H9 (cell line): ENCODE measurements at regions not wholly inside any gene's neighbourhood (a gene's known extent, or its start where the extent isn't known, plus 50 kb on each side); places are given as distances from the start of the nearest gene placed in this dataset.

Experiments
- DNase-seq: peaks from one replicate; pipeline ENCODE4 v3.0.0-alpha.2; 2017
- H2AFZ ChIP-seq: one replicate; pipeline ENCODE4 v1.6.1; 2013; ENCODE audit warnings: mild to moderate bottlenecking, low read length, control low read depth, moderate library complexity
- H2AK5ac ChIP-seq: 2 replicates; pipeline ENCODE4 v1.6.1; 2013; ENCODE audit warnings: low read length, control low read depth, mixed read lengths; ENCODE audit not compliant: insufficient read length
- H2BK120ac ChIP-seq: one replicate; pipeline ENCODE4 v1.6.1; 2013; ENCODE audit warnings: low read depth, mild to moderate bottlenecking, low read length, control low read depth, inconsistent platforms; ENCODE audit not compliant: poor library complexity, severe bottlenecking
- H2BK12ac ChIP-seq: 2 replicates; pipeline ENCODE4 v1.6.1; 2013; ENCODE audit warnings: low read length, control low read depth, mixed read lengths, low read depth; ENCODE audit not compliant: insufficient read length
- H2BK15ac ChIP-seq: 2 replicates; pipeline ENCODE4 v1.6.1; 2013; ENCODE audit warnings: low read depth, low read length, control low read depth
- H2BK20ac ChIP-seq: one replicate; pipeline ENCODE4 v1.6.1; 2013; ENCODE audit warnings: low read depth, mild to moderate bottlenecking, low read length, control low read depth, inconsistent platforms; ENCODE audit not compliant: poor library complexity, severe bottlenecking
- H2BK5ac ChIP-seq: 2 replicates; pipeline ENCODE4 v1.6.1; 2013; ENCODE audit warnings: low read length, control low read depth, mixed read lengths; ENCODE audit not compliant: insufficient read length
- H3K14ac ChIP-seq: 2 replicates; pipeline ENCODE4 v1.6.1; 2013; ENCODE audit warnings: low read length, control low read depth; ENCODE audit not compliant: insufficient read depth
- H3K18ac ChIP-seq: 2 replicates; pipeline ENCODE4 v1.6.1; 2013; ENCODE audit warnings: low read depth, mild to moderate bottlenecking, mixed read lengths, low read length, control low read depth; ENCODE audit not compliant: insufficient read length
- H3K23ac ChIP-seq: 2 replicates; pipeline ENCODE4 v1.6.1; 2013; ENCODE audit warnings: low read length, control low read depth, mixed read lengths, low read depth; ENCODE audit not compliant: insufficient read length
- H3K23me2 ChIP-seq: 2 replicates; pipeline ENCODE4 v1.6.1; 2013; ENCODE audit warnings: low read depth, mild to moderate bottlenecking, mixed read lengths, low read length, control low read depth; ENCODE audit not compliant: insufficient read length, poor library complexity, severe bottlenecking
- H3K27ac ChIP-seq: 2 replicates; pipeline ENCODE4 v1.5.1; 2013; ENCODE audit warnings: low read length, control low read depth, mixed read lengths, low read depth; ENCODE audit not compliant: insufficient read length
- H3K27me3 ChIP-seq: 2 replicates; pipeline ENCODE4 v1.6.1; 2013; ENCODE audit warnings: low read length, control low read depth, inconsistent platforms; ENCODE audit not compliant: insufficient read depth
- H3K4ac ChIP-seq: 2 replicates; pipeline ENCODE4 v1.6.1; 2013; ENCODE audit warnings: low read depth, mild to moderate bottlenecking, control low read depth, inconsistent platforms, low read length, moderate library complexity
- H3K4me1 ChIP-seq: 2 replicates; pipeline ENCODE4 v1.6.1; 2013; ENCODE audit warnings: low read length, control low read depth, inconsistent platforms; ENCODE audit not compliant: insufficient read depth
- H3K4me2 ChIP-seq: 2 replicates; pipeline ENCODE4 v1.6.1; 2013; ENCODE audit warnings: low read length, control low read depth, mixed read lengths; ENCODE audit not compliant: insufficient read length, insufficient read depth
- H3K56ac ChIP-seq: 2 replicates; pipeline ENCODE4 v1.6.1; 2013; ENCODE audit warnings: low read depth, mild to moderate bottlenecking, mixed read lengths, low read length, control low read depth; ENCODE audit not compliant: insufficient read length
- H3K79me1 ChIP-seq: 2 replicates; pipeline ENCODE4 v1.6.1; 2013; ENCODE audit warnings: low read depth, mild to moderate bottlenecking, moderate library complexity, low read length, control low read depth, inconsistent platforms; ENCODE audit not compliant: insufficient read depth, poor library complexity, severe bottlenecking
- H3K79me2 ChIP-seq: 2 replicates; pipeline ENCODE4 v1.6.1; 2013; ENCODE audit warnings: low read length, control low read depth, inconsistent platforms; ENCODE audit not compliant: insufficient read depth
- H3K9ac ChIP-seq: 2 replicates; pipeline ENCODE4 v1.6.1; 2013; ENCODE audit warnings: low read length, control low read depth, mixed read lengths; ENCODE audit not compliant: insufficient read length; ENCODE audit errors: extremely low read depth
- H3K9me3 ChIP-seq: one replicate; pipeline ENCODE4 v1.6.1; 2013; ENCODE audit warnings: low read depth, low read length, inconsistent platforms; ENCODE audit not compliant: control insufficient read depth
- H3T11ph ChIP-seq: one replicate; pipeline ENCODE4 v1.6.1; 2013; ENCODE audit warnings: mild to moderate bottlenecking, low read length, control low read depth, inconsistent platforms
- H4K20me1 ChIP-seq: one replicate; pipeline ENCODE4 v1.6.1; 2013; ENCODE audit not compliant: control insufficient read depth, insufficient read length, insufficient read depth
- H4K5ac ChIP-seq: 2 replicates; pipeline ENCODE4 v1.6.1; 2013; ENCODE audit warnings: low read depth, mild to moderate bottlenecking, mixed read lengths, low read length, control low read depth; ENCODE audit not compliant: insufficient read length
- H4K8ac ChIP-seq: replicated peaks from 2 replicates; pipeline ENCODE4 v1.6.1; 2013; ENCODE audit warnings: low read length, control low read depth, mixed read lengths, low read depth; ENCODE audit not compliant: insufficient read length
- H4K91ac ChIP-seq: 2 replicates; pipeline ENCODE4 v1.6.1; 2013; ENCODE audit warnings: low read depth, mild to moderate bottlenecking, moderate library complexity, mixed read lengths, low read length, control low read depth; ENCODE audit not compliant: insufficient read length
- H3K27ac Mint-ChIP-seq, 3 experiments: 2 replicates in 2 of 3; 3 replicates in 1 of 3; pipeline ENCODE4 v1.8.0; 2020 to 2021; ENCODE audit warnings: mixed read lengths in 3 of 3, mild to moderate bottlenecking in 1 of 3, moderate library complexity in 1 of 3
- H3K27me3 Mint-ChIP-seq: 2 replicates; pipeline ENCODE4 v1.8.0; 2021; ENCODE audit warnings: low read depth, mild to moderate bottlenecking, moderate library complexity, mixed read lengths
- H3K36me3 Mint-ChIP-seq, 3 experiments: 2 replicates in 2 of 3; 3 replicates in 1 of 3; pipeline ENCODE4 v1.8.0; 2020 to 2021; ENCODE audit warnings: low read depth in 3 of 3, mixed read lengths in 3 of 3; ENCODE audit not compliant: insufficient read depth in 1 of 3
- H3K4me1 Mint-ChIP-seq, 2 experiments: 2 replicates each; pipeline ENCODE4 v1.8.0; 2020; ENCODE audit warnings: mixed read lengths in 2 of 2
- H3K4me3 Mint-ChIP-seq, 2 experiments: 2 replicates in 1 of 2; 3 replicates in 1 of 2; pipeline ENCODE4 v1.8.0; 2020 to 2021; ENCODE audit warnings: mild to moderate bottlenecking in 2 of 2, mixed read lengths in 2 of 2, moderate library complexity in 1 of 2
- H3K9me3 Mint-ChIP-seq, 2 experiments: 2 replicates in 1 of 2; 3 replicates in 1 of 2; pipeline ENCODE4 v1.8.0; 2020; ENCODE audit warnings: mild to moderate bottlenecking in 2 of 2, mixed read lengths in 2 of 2, moderate library complexity in 1 of 2
- WGBS: extraction: QIAGEN DNeasy Blood & Tissue Kit; methylation state at CpG from one replicate; pipeline ENCODE4 v1.1.7; 2013; ENCODE audit warnings: missing lambda C conversion rate, low lambda C conversion rate, mixed read lengths; ENCODE audit not compliant: insufficient read length; ENCODE audit errors: extremely low coverage; 5-methylcytosine and 5-hydroxymethylcytosine counted together
- TF ChIP-seq, protein P1 (sequence below): fragments of 200-600 bp; sonication (generic); conservative IDR thresholded peaks from 3 replicates; pipeline ENCODE4 v1.8.0; 2021; ENCODE audit warnings: antibody characterized with exemption, mild to moderate bottlenecking

- Histone ChIP-seq H3K4me2 (no peak overlapping the region), H4K20me1 (no peaks in the 10 kb centered on the region), H3T11ph (no peak overlapping the region), H2BK5ac (no peak overlapping the region), H2BK15ac (no peak overlapping the region), H3K79me2 (no peaks in the 10 kb centered on the region), H3K9ac (no peak overlapping the region), H3K79me1 (no peaks in the 10 kb centered on the region), H4K91ac (no peak overlapping the region), H3K4ac (no peak overlapping the region), H3K27me3 (no peaks in the 10 kb centered on the region), H3K23ac (no peak overlapping the region), H4K8ac (no peak overlapping the region), H2AFZ (no peak overlapping the region), H3K18ac (no peak overlapping the region), H3K23me2 (no peaks in the 10 kb centered on the region), H3K27ac (no peak overlapping the region), H2BK12ac (no peak overlapping the region), H3K9me3 (no peaks in the 10 kb centered on the region), H3K4me1 (no peaks in the 10 kb centered on the region), H2BK20ac (no peak overlapping the region), H4K5ac (no peak overlapping the region), H2BK120ac (no peak overlapping the region), H3K14ac (no peak overlapping the region), H3K56ac (no peak overlapping the region), H2AK5ac (no peak overlapping the region)
- Mint-ChIP-seq H3K4me1 (no peaks in the 10 kb centered on the region), H3K9me3 (no peaks in the 10 kb centered on the region), H3K36me3 (no peaks in the 10 kb centered on the region), H3K27ac (no peak overlapping the region), H3K4me3 (no peak overlapping the region), H3K27me3 (no peaks in the 10 kb centered on the region; the same call in 1 of the 2 replicates)
- TF ChIP-seq, protein P1, sequence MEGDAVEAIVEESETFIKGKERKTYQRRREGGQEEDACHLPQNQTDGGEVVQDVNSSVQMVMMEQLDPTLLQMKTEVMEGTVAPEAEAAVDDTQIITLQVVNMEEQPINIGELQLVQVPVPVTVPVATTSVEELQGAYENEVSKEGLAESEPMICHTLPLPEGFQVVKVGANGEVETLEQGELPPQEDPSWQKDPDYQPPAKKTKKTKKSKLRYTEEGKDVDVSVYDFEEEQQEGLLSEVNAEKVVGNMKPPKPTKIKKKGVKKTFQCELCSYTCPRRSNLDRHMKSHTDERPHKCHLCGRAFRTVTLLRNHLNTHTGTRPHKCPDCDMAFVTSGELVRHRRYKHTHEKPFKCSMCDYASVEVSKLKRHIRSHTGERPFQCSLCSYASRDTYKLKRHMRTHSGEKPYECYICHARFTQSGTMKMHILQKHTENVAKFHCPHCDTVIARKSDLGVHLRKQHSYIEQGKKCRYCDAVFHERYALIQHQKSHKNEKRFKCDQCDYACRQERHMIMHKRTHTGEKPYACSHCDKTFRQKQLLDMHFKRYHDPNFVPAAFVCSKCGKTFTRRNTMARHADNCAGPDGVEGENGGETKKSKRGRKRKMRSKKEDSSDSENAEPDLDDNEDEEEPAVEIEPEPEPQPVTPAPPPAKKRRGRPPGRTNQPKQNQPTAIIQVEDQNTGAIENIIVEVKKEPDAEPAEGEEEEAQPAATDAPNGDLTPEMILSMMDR = no peak
- DNase-seq = no peak
- WGBS = no CpG with 5 or more reads among the region's 3 CpGs
These were observed 382.5 kb downstream of the KCNN2 start for GRCh38 chr5:114744406-114744805.
